ENCODE measurements at regions not wholly inside any gene's neighbourhood (a gene's known extent, or its start where the extent isn't known, plus 50 kb on each side); places are given as distances from the start of the nearest gene placed in this dataset.

DNA sequence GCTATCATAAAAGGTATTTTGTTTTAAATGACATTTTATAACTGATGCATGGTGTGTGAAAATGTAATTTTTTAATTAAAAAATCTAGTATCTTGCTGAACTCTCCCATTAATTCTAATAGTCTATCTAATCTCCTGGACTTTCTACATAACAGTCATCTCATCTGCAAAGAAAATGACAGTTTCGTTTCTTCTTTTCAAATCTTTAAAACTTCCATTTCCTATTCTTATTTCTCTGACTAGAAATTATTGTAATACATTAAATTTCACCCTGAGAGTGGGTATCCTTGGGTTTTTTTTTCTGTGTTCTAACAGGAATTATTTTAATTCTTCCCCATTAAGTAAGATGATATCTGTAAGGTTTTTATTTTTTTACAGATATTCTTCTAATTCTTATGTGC, 120.1 kb downstream of the KCNF1 start:
- TF ChIP-seq ZNF274 (IDR thresholded peaks at IDR 0.05; ENCODE audit: low read depth, low read length) (no peak), YY1 (IDR thresholded peaks at IDR 0.05; ENCODE audit: insufficient read depth, insufficient read length) (no peak), SUZ12 (IDR thresholded peaks at IDR 0.05; ENCODE audit: extremely low read depth, insufficient read depth, insufficient read length) (no peak)

Measured in NT2/D1 (cell line).